ENCODE measurements at regions not wholly inside any gene's neighbourhood (a gene's known extent, or its start where the extent isn't known, plus 50 kb on each side); places are given as distances from the start of the nearest gene placed in this dataset.
"Not testable (repeated sequence)": the region's sequence is repeated elsewhere in the genome, so short reads cannot be mapped to it uniquely, and the experiment has no call there.

DNA sequence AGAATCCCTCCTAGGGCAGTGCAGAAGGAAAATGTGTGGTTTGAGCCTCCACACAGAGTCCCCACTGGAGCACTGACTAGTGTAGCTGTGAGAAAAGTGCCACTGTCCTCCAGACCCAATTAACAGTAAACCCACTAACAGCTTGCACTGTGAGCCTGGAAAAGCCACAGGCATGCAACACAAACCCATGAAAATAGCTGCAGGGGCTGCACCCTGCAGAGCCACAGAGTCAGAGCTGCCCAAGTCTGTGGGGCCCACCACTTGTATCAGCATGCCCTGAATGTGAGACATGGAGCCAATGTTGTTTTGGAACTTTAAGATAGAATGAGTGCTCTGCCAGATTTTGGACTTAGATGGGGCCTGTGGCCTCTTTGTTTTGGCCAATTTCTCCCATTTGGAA lies 119.8 kb upstream of the CDH9 start:
- DNase-seq, result no peak

DNA sequence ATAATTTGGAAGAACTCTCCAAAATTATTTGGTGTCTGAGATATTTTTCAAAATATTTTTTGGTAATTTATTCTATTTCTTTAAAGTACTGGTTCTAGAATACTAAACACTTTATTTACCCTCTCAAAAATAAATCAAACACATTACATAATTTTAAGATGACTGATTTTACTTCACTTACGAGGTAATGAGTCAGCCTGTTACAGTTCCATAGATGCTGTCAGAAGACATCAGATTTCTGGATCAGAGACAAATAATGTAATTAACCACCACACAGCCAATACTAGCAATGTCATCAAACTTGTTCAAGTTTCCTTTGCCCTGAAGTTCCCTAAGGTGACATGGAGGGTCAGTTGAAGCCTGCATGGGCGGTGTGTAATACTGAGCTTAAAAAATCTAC lies 106.1 kb upstream of the CDH9 start:
- DNase-seq, result no peak

DNA sequence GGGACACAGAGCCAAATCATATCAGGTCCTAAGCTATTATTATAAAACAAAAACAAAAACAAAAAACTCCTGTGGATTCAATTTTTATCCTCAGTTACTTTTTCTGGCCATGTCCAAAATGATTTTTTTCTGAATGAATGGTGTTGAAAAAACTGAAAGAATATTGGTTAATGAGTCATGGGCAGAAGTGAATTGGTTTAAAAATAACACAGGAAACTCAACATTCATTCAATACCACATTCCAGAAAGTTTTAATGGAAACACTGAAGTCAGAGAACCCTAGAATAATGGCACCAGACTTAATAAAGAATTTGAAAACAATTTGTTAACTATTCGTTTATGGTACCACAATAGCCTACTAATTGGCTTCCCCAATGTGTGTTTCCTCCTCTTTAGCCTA lies 102.4 kb upstream of the CDH9 start:
- no peak for DNase-seq

DNA sequence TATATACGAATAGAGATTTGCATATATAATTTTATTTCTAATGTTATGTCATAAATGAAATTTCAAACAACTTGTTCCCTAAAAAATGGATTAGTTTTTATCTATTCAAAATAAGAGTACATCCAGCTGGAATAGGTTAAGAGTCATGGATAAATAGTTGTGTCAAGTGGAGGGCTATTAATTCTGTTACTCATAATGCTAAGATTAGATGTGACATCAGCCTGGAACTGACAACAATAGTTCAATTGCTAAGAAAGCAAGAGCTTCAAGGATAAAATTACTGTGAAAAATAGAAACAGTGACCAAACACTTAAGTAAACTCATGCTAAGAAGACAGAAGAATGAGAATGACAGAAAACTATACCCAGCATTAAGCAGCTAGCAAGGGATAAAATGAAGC lies 92.2 kb upstream of the CDH9 start:
- DNase-seq, result no peak

DNA sequence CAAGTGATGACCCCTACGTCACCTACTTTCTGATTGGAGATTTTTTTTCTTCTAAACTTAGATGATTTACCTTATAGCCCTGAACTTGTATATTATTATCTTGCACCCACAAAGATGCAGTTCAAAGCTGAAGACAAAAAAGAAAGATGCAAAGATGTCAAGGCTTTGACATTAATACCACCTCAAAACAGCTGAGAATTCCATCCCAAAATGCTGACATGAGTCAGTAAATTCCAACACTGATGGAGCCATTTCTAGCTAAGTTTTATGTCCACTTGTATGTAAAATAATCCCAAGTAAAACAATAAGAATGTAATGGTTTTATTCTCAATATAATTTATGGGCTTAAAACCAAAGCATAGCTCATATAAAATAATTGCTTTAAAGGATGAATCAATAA lies 91.5 kb upstream of the CDH9 start:
- no peak for DNase-seq

DNA sequence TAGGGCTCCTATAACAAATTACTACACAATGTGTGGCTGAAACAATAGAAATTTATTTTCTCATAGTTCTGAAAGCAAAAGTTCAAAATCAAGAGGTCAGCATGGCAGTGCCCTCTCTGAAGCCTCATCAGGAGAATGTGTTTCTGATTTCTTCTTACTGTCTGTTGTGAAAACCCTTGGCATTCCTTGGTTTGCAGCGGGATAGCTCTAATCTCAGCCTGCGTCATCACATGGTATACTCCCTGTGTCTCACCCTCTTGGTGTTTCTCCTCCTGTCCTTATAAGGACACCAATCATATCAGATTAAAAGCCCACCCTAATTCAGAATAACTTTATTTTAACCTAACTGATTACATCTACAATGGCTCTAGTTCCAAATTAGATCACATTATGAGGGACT lies 87.5 kb upstream of the CDH9 start:
- DNase-seq, result no peak

DNA sequence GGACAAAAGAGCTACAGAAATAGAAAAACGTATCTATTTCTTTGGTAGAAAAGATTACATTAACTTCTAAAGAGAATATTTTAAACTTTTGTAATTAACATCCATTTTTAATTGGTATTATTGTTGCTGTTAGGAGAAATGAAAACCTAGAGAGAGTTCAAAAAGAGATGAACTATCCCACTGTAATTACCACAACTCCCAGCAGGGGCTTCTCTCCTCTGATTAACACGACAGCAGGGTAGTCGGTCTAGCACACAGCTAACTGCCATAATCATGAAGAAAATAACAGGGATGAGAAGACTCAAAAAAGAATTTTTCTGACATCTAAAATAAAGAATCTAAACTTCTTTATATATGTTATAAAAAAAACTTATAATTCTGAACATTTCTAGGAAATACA lies 86.2 kb upstream of the CDH9 start:
- no peak for DNase-seq

DNA sequence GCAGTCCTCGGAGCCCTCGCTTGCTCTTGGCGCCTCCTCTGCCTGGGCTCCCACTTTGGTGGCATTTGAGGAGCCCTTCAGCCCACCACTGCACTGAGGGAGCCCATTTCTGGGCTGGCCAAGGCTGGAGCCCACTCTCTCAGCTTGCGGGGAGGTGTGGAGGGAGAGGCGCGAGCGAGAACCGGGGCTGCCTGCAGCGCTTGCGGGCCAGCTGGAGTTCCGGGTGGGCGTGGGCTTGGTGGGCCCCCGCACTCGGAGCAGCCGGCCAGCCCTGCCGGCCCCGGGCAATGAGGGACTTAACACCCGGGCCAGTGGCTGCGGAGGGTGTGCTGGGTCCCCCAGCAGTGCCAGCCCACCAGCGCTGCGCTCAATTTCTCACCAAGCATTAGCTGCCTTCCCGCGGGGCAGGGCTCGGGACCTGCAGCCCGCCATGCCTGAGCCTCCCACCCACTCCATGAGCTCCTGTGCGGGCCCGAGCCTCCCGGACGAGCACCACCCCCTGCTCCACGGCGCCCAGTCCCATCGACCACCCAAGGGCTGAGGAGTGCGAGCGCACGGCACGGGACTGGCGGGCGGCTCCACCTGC lies 81.4 kb upstream of the CDH9 start:
- not testable (repeated sequence) for DNase-seq

DNA sequence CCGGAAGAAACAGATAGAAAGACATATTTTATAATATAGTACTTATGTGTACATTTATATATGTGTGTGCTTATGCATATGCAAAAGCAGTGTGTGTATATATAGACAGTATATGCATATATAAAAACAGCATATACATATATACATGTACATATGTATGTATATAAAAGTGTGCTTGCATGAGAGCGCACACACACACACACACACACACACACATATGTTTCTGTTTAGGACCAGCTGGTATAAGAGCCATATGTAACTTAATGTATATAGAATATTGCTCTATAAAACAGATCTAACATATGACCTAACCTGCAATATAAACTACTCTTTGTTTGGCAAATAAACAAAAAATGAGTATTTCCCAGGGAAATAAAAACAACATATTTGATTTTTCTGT lies 65.1 kb upstream of the CDH9 start:
- DNase-seq, result no peak

DNA sequence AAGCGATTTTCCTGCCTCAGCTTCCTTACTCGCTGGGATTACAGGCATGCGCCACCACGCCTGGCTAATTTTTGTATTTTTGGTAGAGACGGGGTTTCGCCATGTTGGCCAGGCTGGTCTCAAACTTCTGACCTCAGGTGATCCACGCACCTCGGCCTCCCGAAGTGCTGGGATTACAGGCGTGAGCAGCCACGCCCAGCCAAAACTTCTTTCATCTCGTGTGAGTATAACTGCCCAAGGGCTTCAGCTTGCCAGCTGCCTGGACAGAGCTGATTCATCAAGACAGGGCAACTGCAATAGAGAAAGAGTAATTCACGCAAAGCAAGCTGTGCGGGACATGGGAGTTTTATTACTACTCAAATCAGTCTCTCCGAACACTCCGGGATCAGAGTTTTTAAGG lies 57.4 kb upstream of the CDH9 start:
- not testable (repeated sequence) for DNase-seq

DNA sequence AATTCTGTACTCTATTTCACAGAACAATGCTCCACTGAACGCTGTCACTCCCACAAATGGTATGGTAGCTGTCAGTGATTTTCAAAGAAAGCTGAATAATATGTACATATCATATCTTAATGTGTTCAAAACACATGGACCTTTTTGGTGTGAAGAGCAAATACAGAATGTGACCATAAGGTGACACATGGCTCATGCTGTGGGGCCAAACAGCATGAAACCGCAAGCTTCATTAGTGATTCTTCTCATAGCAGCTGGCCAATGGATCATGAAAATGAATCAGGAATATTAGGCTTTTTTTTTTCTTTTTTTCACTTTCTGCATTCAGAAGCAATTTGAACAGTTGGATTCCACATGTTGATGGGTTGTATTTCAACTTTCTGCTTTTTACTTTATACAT lies 54.9 kb upstream of the CDH9 start:
- DNase-seq, result no peak

DNA sequence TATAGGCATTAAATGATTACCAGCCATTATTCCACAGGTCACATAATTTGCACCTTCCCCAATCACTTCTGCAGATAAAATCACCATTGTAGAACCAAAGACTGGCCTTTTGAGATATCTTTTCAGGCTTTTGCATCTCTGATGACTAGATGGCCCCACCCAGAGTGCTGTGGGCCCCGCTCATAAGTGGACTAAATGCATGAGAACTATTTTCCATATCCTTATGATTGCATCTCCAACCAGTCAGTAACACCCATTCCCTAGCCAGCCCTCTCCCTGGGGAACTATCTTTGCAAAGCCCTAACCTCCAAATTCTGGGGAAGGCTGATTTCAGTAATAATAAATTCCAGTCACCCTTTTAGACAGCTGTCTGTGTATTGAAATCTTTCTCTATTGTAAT lies 53.5 kb upstream of the CDH9 start:
- DNase-seq, result no peak

DNA sequence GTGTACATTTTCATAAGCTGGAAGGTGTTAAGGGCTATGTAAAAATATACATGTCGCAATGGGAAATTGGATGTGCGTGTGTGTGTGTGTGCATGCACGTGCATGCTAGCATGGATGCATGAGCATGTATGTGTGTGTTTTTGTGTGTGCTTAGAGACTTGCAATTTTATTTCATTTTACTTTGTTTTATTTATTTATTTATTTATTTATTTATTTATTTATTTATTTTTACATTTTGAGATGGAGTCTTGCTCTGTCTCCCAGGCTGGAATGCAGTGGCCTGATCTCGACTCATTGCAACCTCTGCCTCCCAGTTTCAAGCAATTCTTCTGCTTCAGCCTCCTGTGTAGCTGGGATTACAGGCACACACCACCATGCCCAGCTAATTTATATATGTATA lies 50.4 kb upstream of the CDH9 start:
- not testable (repeated sequence) for DNase-seq

All from stimulated activated naive CD4-positive, alpha-beta T cell (primary cell).